ENCODE measurements at regions not wholly inside any gene's neighbourhood (a gene's known extent, or its start where the extent isn't known, plus 50 kb on each side); places are given as distances from the start of the nearest gene placed in this dataset.

DNA sequence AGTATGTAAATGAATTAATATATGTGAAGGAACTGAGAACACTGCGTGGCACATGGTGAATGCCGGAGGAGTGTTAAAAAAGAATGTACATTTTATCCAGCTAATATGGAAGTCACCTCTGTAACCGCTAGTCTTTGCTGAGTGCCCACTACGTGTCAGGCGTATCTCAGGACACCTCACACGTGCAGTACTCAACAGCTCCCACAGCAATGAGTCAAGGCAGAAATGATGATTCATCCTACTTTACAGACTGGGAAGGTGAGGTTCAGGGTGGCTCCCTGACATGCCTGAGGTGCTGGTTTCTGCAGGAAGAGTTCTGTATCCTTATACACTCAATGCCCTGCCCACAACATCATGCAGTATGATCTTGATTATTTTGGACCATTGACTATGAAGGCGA lies 487.0 kb downstream of the HAPSTR1 start:
- H3K4me3 ChIP-seq (ENCODE audit: low read depth, low read length), result no peak overlapping the region
- DNase-seq (ENCODE audit: low read depth), result no peak
- TF ChIP-seq, protein P1, sequence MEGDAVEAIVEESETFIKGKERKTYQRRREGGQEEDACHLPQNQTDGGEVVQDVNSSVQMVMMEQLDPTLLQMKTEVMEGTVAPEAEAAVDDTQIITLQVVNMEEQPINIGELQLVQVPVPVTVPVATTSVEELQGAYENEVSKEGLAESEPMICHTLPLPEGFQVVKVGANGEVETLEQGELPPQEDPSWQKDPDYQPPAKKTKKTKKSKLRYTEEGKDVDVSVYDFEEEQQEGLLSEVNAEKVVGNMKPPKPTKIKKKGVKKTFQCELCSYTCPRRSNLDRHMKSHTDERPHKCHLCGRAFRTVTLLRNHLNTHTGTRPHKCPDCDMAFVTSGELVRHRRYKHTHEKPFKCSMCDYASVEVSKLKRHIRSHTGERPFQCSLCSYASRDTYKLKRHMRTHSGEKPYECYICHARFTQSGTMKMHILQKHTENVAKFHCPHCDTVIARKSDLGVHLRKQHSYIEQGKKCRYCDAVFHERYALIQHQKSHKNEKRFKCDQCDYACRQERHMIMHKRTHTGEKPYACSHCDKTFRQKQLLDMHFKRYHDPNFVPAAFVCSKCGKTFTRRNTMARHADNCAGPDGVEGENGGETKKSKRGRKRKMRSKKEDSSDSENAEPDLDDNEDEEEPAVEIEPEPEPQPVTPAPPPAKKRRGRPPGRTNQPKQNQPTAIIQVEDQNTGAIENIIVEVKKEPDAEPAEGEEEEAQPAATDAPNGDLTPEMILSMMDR (IDR thresholded peaks at IDR 0.05; ENCODE audit: insufficient read depth, low read length), result no peak

DNA sequence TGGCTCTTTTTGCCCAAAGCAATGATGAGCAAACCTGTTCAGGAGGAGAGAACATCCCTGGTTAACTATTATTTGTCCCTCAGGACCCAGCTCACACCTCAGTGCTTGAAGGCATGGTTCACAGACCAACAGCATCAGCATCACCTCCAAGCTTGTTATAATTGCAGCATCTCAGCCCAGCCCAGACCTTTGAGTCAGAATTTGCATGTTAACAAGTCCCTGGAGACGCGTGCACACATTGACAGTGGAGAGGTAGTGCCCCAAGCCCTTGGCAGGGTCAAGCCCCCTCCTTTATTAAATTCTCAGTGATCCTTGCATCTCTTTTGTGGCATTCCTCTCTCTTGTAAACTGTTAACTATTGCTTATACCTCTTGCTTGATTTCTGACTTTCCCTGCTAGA lies 488.6 kb downstream of the HAPSTR1 start:
- TF ChIP-seq, protein P1 (IDR thresholded peaks at IDR 0.05; ENCODE audit: insufficient read depth, low read length), result no peak
- no peak for DNase-seq (ENCODE audit: low read depth)
- H3K4me3 ChIP-seq (ENCODE audit: low read depth, low read length), result no peak overlapping the region

DNA sequence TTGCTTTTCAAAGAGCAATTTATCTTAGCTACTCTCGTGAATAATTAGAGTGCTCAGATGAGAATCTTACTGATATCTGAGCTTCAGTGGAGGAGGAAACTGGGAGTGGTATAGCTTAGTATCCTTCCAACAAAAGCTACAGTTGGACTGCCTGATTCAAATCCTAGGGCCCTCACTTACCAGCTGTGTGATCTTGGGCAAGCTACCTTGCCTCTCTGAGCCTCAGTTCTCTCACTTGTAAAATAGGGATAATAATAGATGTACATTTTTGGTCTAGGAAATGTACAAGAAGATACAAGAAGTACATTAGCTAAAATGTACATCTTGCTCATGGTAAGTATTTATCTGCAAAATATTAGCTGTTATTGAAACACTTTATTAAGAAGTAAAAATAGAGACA lies 502.0 kb downstream of the HAPSTR1 start:
- no peak for DNase-seq (ENCODE audit: low read depth)
- no peak overlapping the region for H3K4me3 ChIP-seq (ENCODE audit: low read depth, low read length)

DNA sequence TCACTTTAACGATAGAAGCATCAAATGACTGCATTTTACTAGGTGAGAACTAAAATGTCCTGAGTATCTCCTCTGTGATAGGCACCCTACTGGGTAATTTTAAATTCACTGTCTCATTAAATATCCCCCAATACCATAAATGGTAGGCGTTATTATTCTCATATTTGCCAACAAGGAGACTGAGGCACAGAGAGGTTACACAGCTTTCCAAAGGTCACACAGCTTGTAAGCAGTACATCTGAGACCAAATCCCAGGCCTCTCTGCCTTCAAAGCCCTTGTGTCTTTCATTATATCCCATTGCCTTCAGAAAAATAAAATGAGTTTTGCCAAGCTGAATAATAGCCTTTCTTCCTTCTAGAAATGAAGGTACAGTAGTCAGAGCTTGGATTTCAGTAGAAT lies 502.6 kb downstream of the HAPSTR1 start:
- no peak overlapping the region for H3K4me3 ChIP-seq (ENCODE audit: low read depth, low read length)
- TF ChIP-seq, protein P1 (IDR thresholded peaks at IDR 0.05; ENCODE audit: insufficient read depth, low read length), result no peak
- DNase-seq (ENCODE audit: low read depth), result no peak

More for the DNA sequence above, 502.0 kb downstream of the HAPSTR1 start:
- TF ChIP-seq, protein P1 (IDR thresholded peaks at IDR 0.05; ENCODE audit: insufficient read depth, low read length), result no peak

DNA sequence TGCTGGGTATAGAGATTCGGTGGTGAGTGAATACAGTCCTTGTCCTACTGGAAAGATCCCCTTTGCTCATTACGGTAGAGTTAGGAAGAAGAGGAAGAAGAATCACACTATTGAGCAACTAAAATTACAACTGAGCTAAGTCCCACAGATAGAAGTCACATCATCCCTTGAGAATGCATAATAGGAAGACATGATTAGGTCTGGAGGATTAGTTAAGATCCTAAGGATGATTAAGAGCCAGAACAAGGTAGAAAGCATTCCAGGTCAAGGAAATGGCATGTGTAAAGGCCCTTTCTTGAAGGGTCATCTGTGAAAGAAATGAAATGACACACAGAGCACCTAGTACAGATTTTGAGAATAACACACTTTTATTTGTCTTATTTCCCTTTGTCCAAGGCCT lies 503.5 kb downstream of the HAPSTR1 start:
- TF ChIP-seq, protein P1 (IDR thresholded peaks at IDR 0.05; ENCODE audit: insufficient read depth, low read length), result no peak
- DNase-seq (ENCODE audit: low read depth), result no peak
- no peak overlapping the region for H3K4me3 ChIP-seq (ENCODE audit: low read depth, low read length)

DNA sequence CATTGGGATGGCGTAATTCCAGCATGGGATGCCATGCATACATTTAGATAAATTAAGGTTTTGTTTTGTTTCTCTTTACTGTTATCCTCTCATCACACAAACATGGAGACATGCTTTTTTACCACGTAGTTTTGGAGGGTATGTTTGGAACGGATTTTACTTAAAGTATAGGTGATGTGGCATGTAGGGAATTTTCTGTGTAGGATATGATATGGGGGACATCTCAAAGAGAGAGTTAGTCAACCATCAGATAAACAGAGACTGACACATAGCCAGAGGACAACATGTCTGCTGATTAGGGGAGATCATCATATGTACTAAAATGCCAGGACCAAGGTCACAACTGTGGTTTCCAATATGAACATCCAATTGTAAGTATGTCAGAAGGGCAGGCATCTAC lies 503.9 kb downstream of the HAPSTR1 start:
- no peak overlapping the region for H3K4me3 ChIP-seq (ENCODE audit: low read depth, low read length)
- TF ChIP-seq, protein P1 (IDR thresholded peaks at IDR 0.05; ENCODE audit: insufficient read depth, low read length), result no peak
- no peak for DNase-seq (ENCODE audit: low read depth)

DNA sequence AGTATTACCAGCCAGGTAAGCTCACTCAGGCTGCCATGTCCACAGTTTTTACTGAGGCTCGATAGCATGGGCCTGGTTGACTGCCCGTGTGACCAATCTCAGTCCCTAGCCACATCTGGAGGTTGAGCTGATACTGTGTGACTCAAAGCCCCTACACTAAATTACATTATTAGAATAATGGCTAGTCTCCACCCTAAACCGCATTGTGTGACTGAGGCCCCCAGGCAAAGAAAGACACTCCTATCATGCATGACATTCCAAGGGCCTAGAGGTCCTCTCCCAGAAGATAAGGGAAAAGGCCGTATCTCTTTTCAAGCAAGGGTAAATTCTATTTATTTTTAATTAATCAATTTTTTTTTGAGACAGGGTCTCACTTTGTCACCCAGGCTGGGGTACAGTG lies 505.3 kb downstream of the HAPSTR1 start:
- DNase-seq (ENCODE audit: low read depth), result no peak
- TF ChIP-seq, protein P1 (IDR thresholded peaks at IDR 0.05; ENCODE audit: insufficient read depth, low read length), result no peak

More for the DNA sequence above, 505.3 kb downstream of the HAPSTR1 start:
- no peak overlapping the region for H3K4me3 ChIP-seq (ENCODE audit: low read depth, low read length)

Data from fibroblast of the aortic adventitia (primary cell).